Choroid plexus epithelial cell (primary cell): ENCODE measurements at regions not wholly inside any gene's neighbourhood (a gene's known extent, or its start where the extent isn't known, plus 50 kb on each side); places are given as distances from the start of the nearest gene placed in this dataset.

Experiments used
- DNase-seq: peaks from one replicate; pipeline ENCODE4 v3.0.0-alpha.2; 2010; ENCODE audit warnings: low read depth
- H3K4me3 ChIP-seq: 2 replicates; pipeline ENCODE4 v1.5.1; 2011; ENCODE audit warnings: low read depth, mild to moderate bottlenecking, control low read depth, low read length, moderate library complexity
- TF ChIP-seq, protein P1 (sequence below): conservative IDR thresholded peaks from 2 replicates; pipeline ENCODE4 v1.5.1; 2011; ENCODE audit warnings: low read depth, mild to moderate bottlenecking, control low read depth, inconsistent platforms, low read length, moderate library complexity

DNA sequence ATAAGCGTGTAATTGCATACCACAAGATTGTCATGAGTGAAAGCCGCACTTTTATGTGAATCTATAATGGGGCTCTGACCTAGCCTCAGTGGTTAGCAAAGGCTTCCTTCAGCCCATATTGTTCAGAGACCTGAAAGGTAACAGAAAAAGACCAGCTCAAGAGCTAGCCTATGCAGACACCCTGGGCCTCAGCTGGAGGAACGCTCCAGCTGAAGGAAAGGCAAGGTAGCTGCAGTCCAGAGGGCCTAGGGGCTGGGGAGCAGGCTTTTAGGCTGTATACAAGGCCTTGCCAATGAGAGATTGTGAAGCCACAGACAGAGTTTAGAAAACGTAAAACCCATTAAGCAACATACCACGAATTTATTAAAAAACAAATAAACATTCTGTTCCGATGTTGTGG, 246.6 kb upstream of the GHITM start:
- TF ChIP-seq, protein P1, sequence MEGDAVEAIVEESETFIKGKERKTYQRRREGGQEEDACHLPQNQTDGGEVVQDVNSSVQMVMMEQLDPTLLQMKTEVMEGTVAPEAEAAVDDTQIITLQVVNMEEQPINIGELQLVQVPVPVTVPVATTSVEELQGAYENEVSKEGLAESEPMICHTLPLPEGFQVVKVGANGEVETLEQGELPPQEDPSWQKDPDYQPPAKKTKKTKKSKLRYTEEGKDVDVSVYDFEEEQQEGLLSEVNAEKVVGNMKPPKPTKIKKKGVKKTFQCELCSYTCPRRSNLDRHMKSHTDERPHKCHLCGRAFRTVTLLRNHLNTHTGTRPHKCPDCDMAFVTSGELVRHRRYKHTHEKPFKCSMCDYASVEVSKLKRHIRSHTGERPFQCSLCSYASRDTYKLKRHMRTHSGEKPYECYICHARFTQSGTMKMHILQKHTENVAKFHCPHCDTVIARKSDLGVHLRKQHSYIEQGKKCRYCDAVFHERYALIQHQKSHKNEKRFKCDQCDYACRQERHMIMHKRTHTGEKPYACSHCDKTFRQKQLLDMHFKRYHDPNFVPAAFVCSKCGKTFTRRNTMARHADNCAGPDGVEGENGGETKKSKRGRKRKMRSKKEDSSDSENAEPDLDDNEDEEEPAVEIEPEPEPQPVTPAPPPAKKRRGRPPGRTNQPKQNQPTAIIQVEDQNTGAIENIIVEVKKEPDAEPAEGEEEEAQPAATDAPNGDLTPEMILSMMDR: no peak
- no peak for DNase-seq
- H3K4me3 ChIP-seq: no peak overlapping the region

DNA sequence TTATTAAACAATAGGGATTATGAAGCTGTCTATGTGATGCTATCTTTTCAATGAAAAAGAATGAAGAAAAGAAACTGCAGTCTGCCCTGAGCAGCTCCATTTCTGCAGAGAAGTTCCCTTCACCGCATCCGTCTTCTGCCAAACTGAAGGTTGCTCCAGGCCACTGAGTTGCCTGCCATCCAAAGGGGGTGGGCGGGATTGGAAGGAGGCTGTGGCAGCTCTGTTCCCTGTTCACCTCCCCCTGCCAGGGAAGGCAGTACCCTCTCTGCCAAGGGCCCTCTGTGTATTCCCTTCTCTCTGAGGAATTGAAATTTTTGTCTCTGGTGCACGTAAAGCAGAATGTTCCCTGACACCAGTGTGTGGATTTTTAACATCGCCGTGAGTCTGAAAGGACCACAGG, 243.1 kb upstream of the GHITM start:
- DNase-seq: no peak
- TF ChIP-seq, protein P1: no peak
- H3K4me3 ChIP-seq: no peak overlapping the region

- H3K4me3 ChIP-seq: no peak overlapping the region
- TF ChIP-seq, protein P1: no peak
- no peak for DNase-seq
These were observed 241.7 kb upstream of the GHITM start for GRCh38 chr10:83897626-83898025.

- no peak overlapping the region for H3K4me3 ChIP-seq
- TF ChIP-seq, protein P1: no peak
- no peak for DNase-seq
These were observed 230.8 kb upstream of the GHITM start for GRCh38 chr10:83908506-83908905.

DNA sequence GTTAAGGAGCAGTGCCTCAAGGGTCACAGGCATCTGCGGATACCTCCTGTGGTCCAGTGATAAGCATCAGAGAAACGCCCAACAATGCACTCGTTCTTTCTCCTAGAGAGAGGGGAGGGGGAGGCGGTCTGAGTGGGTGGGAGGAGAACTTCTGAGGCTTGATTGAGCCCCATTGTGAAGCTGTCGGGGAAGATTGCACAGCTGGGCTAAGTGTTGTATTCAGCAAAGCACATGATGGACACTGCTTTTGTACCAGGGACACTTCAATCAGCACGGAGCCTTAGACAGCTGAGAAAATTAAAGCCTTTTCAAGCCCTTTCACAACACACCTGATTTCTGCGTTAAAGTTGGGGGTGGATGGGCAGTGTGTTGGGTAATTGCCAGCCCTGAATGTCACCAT, 230.3 kb upstream of the GHITM start:
- DNase-seq: no peak
- no peak overlapping the region for H3K4me3 ChIP-seq
- TF ChIP-seq, protein P1: no peak

DNA sequence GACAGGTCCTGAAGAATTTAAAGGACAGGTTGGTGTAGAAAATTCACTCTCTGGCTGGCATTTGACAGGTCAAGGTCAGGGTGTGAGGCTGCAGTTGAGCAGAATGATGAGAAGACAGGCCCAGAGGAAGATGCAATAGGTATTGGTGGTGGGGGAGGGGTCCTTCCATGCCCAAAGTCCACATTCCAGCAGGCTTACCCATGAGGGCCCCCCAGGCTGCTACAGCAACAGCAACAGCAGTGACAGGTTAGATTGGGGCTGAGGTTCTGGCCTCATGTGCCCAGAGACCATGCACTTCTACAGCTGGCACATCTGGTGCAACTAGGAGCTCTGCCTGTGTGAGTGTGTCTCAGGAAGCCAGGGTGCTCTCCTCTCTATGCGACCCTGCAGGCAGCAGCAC, 223.5 kb upstream of the GHITM start:
- TF ChIP-seq, protein P1: no peak
- H3K4me3 ChIP-seq: no peak overlapping the region
- DNase-seq: no peak

- DNase-seq: no peak
- H3K4me3 ChIP-seq: no peak overlapping the region
- TF ChIP-seq, protein P1: no peak
These were observed 221.5 kb upstream of the GHITM start for GRCh38 chr10:83917537-83918506.
